ENCODE measurements at regions not wholly inside any gene's neighbourhood (a gene's known extent, or its start where the extent isn't known, plus 50 kb on each side); places are given as distances from the start of the nearest gene placed in this dataset.

DNA sequence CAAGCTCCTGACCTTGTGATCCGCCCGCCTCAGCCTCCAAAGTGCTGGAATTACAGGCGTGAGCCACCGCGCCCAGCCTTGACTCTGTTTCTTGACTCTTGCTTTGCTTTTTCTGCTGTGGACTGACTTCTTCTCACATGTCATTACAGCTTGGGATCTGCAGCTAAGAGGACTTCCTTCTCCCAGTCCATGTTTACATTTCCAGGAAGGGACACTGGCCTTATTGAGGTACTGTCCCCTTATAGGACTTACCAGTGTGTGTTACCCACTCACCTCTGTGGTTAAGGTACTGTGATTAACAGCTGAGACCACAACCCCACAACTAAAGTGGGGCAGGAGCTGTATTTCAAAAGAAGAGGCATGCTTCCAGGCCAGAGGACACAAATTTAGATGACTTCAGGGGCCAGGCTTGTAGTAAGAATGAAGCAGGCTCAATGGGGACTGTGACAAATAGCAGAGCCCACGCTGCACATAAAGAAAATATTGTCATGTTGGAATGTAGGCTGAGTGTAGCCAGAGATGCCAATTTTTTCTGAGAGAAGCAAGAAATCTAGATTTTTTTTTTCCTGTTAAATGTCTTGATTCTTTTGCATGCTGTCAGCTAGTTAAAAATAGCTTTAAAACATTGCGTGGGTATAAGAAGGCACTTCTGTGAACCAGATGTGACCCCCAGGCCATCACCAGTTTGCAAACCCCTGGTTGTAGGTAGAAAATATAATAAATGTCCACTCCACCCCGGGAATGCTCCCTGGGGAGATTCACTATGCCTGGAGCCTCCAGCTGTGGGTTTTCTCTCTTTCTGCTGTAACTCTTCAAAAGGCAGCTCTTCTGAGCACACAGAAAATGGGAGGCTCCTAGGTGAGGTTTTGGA is 75.0 kb downstream of the PTPDC1 start:
- no peak for DNase-seq (ENCODE audit: low read depth)

DNA sequence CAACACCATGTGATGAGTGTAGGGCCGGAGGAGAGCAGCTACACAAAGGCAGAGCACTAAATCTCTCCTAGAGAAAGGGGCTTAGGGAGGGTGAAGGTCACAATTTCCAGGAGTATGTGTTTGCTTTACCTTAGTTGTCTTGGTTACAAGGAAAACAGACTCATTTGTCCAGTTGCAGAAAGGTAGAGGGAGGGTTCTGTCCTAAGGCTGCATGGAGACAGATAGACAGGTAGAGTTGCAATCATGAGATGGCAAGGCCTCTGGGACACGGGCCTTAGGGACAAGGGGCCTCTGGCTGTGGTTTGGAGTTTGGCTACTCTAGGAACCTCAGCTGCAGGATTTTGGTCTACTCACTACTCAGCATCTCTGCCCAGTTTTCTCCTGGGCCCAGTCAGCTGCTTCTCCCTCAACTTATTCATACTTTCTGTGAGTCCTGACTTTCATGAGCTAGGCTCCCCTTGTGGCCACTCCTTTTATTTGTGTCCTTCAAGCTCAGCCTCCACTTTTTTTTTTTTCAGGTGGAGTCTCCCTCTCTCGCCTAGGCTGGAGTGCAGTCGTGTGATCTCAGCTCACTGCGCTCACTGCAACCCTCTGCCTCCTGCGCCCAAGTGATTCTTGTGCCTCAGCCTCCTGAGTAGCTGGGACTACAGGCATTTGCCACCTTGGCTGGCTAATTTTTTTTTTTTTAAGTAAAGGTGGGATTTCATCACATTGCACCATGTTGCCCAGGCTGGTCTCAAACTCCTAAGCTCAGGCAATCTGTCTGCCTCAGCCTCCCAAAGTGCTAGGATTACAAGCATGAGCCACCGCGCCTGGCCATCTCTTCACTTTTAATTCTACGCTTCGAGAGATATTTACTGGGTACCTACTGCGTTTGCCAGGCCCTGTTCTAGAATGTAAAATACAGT is 76.6 kb downstream of the PTPDC1 start:
- no peak for DNase-seq (ENCODE audit: low read depth)

GRCh38 chr9:94161673-94162072 is 77.4 kb downstream of the PTPDC1 start:
- DNase-seq (ENCODE audit: low read depth) = no peak

- DNase-seq (ENCODE audit: low read depth) = no peak
Observed at GRCh38 chr9:94164806-94165549, 80.7 kb downstream of the PTPDC1 start.

DNA sequence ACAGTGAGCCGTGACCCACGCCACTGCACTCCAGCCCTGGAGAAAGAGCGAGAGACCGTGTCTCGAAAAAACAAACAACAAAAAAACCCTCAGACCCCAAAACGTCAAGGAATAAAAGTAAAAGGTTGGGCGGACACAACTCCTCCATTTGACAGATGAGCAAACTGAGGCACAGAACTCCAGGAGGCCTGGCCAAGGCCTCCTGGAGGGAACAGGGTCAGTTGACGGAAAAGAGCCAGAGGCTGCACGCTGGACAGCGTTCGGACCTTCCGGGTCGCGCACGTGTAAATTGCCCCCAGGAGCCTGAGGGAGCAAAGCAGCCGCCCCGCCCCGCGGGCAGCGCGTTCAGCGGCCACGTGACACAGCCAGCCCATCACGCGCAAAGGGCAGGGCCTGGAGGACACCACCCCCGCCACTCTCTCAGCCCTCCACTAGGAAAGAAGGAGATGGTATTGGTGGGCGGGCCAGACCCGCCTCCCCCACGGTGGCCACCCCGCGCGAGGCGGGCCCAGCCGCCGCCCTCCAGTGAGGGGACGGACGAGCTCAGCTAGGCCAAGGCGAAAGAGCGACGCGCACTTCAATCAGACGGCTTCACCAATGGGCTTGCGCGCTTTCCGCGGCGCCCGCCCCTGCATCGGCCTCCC is 81.5 kb downstream of the PTPDC1 start:
- DNase-seq (ENCODE audit: low read depth) = peak; percentile 84

DNA sequence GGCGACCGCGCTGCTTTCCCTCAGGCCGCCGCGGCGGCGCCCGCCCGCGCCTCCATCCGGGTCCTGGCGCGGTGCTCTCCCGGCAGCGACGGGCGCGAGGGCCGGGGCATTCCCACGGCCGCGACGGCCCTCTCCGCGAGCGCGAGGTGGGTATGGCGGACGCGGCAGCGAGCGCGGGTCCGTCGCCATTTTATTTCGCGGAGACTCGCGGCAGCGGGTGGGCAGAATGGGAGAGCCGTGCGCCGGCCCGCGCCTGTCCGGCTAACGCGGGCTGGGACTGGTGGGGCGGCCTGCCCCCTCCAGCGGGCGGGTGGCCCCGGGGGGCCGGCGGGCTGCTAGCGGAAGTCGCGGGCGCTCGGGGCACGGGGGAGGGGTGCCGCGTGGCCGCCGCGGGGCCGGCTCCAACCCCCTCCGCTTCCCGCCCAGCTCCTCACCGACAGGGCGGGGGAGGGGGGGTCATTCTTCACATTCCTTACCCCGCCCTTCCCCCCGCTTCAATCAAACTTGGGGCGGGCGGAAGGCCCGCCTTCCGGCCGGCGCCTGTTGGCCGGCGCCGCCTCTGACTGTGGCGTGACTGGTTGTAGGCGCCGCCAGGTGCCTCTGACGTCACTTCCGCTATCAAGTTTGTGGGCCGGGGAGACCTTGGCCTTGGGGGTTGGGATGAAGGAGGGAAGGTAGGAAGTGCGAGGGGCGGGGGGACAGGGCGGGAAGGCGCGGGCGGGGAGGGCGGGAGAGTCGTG is 82.1 kb downstream of the PTPDC1 start:
- peak; percentile 81 for DNase-seq (ENCODE audit: low read depth)

- no peak for DNase-seq (ENCODE audit: low read depth)
Observed at GRCh38 chr9:94166976-94167346, 82.7 kb downstream of the PTPDC1 start.

- DNase-seq (ENCODE audit: low read depth) = no peak
Observed at GRCh38 chr9:94167376-94167890, 83.2 kb downstream of the PTPDC1 start.

DNA sequence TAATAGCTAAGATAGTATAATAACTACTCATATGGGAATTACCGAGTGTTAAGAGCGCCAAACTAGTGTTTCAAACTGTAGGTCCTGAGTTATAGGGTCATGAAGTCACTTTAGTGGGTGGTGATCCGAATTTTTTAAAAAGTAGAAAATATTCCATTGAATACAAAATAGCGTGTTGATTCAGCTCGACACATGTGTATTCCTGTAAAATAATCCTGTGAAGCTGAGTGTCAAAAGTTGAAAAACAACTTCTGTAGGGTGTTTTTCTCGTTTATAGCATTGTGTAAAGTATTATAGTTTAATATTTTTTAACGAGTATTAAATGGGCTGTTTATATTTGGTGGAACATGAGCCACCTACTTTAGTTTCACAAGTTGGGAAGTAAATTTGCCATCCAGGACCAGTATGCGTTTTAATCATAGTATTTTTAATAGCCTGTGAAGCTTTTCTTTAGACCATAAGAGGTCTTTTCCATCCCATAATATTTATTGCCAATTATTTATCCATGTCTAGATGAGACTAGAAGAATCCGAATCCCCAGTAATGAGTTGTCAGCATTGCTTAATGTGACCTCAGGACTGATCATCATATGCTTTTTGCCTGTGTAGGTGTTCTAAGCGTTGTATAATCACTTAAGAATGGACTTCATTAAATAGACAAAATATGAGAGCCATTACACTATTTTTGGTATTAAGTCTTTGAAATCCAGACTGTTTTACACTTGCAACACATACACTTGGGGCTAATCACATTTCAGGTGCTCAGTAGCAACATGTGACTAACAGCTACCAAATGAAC is 84.1 kb downstream of the PTPDC1 start:
- no peak for DNase-seq (ENCODE audit: low read depth)

DNA sequence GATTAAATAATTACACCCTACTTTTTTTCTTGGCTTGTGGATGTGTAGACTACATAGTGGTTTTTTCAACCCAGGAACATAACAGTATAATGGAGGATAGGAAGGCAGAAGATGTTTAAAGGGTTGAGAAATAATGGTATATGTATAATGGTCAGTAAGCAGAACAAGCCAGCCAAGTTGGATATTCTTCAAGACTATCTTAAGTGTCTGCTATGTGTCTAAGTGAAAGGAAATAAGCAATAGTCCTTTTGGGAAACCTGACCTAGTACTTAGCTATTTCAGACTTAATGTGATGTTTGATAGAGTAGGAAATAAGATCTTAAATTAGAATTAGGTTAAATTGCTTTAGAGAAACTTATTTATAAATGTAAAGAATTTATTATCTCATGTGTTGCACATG is 85.7 kb downstream of the PTPDC1 start:
- DNase-seq (ENCODE audit: low read depth) = no peak

DNA sequence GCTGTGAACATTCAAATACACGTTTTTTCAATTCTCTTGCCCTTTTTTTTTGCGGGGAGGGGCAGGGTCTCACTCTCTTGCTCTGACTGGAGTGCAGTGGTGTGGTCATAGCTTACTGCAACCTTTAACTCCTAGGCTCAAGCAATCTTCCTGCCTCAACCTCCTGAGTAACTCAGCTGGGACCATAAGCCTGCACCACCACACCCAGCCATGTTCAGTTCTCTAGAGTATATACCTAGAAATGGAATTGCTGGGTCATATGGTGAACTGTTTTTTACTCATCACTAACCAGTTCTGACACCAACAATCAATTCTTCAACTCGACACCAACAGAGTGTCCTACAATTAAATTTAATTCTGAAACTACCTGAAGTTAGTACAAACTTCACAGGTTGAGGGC is 85.5 kb upstream of the ZNF169 start:
- no peak for DNase-seq (ENCODE audit: low read depth)

- no peak for DNase-seq (ENCODE audit: low read depth)
Observed at GRCh38 chr9:94174164-94174563, 84.9 kb upstream of the ZNF169 start.

- no peak for DNase-seq (ENCODE audit: low read depth)
Observed at GRCh38 chr9:94175669-94176068, 83.4 kb upstream of the ZNF169 start.

GRCh38 chr9:94176608-94177007 is 82.5 kb upstream of the ZNF169 start:
- DNase-seq (ENCODE audit: low read depth) = no peak

DNA sequence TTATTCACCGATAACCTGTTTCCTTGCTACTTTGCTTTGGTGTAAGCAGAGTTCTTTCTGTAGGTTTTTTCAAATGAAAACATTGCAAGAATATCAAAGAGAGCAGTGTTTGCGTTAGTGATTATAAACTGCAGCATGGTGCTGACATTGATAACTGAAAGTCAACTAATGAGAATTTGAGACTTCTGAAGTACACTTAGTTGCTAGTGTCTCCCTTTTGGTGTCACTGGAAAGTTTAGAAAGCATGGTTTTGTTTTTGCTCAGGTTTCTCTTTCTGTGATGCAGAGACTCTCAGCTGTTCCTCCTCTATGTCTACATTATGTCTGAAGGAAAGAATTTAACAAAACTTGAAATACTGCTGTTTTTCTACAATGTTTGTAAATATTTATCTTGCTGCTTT is 80.2 kb upstream of the ZNF169 start:
- DNase-seq (ENCODE audit: low read depth) = no peak

- DNase-seq (ENCODE audit: low read depth) = no peak
Observed at GRCh38 chr9:94181408-94182181, 77.5 kb upstream of the ZNF169 start.

- no peak for DNase-seq (ENCODE audit: low read depth)
Observed at GRCh38 chr9:94182532-94182931, 76.6 kb upstream of the ZNF169 start.

DNA sequence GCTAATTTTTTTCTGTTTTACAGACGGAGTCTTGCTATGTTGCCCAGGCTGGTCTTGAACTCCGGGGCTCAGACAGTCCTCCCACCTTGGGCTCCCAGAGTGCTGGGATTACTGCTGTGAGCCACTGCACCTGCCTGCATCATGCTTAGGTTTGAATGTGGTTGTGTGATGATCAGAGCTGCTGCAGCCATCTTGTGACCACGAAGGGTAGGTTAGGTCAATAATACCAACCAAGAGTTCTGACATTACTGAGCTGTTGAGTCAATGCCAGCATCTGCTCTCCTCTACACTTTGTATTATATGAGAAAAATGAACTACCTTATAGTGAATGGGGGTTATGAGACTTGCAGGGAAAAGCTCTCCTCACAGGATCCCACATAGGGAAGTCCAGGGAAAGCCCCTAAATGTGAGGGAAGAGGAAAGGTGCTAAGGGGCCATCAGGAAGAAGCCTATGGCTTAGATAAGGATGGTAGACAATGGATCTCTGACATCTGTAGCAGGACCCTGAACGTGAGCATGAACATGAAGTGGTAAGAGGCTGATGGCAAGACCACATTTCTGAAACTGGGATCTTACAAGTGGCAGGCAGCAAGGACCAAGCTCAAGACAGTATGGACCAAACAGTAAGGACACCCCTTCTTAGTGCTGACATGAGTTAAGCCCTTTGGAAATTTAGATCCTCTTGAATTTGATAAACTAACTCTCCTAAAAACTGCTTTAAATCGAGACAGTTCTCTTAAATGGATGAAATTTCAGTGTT is 75.7 kb upstream of the ZNF169 start:
- no peak for DNase-seq (ENCODE audit: low read depth)

- DNase-seq (ENCODE audit: low read depth) = no peak
Observed at GRCh38 chr9:94188246-94188645, 70.9 kb upstream of the ZNF169 start.

Measured in CMK (cell line).